GM21619 (cell line): ENCODE measurements at regions not wholly inside any gene's neighbourhood (a gene's known extent, or its start where the extent isn't known, plus 50 kb on each side); places are given as distances from the start of the nearest gene placed in this dataset.
"Not testable (repeated sequence)": the region's sequence is repeated elsewhere in the genome, so short reads cannot be mapped to it uniquely, and the experiment has no call there.

ENCODE experiments used
- ATAC-seq: cut with Tn5 transposase; IDR thresholded peaks from one replicate; pipeline ENCODE4 v1.9.1; 2021; ENCODE audit not compliant: unreplicated experiment

- ATAC-seq = no peak
Measured at GRCh38 chrX:150118476-150118875, 180.2 kb upstream of the EOLA2 start.

DNA sequence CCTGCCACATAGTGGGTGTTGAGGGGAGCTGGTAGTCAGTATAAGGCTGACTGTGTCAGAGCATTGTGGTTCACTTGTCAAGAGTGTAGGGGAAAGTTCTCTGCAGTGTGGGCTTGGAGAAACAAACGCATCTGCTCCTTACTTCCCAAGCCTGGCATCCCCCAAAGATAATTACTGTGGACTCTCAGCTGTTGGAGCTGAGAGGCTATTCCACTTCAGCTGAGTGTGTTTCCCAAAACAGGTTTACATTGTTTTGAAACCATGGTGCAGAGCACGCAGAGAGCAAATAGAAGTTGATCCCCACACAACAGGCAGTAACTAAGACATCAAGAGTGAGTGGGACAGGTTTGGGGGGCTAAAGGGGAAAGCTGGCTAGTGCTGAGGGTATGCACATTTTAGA, 181.0 kb upstream of the EOLA2 start:
- no peak for ATAC-seq

DNA sequence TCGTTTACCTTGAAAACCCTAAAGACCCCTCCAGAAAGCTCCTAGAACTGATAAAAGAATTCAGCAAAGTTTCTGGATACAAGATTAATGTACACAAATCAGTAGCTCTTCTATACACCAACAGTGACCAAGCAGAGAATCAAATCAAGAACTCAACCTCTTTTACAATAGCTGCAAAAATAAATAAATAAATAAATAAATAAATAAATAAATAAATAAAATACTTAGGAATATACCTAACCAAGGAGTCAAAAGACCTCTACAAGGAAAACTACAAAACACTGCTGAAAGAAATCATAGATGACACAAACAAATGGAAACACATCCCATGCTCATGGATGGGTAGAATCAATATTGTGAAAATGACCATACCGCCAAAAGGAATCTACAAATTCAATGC, 186.8 kb upstream of the EOLA2 start:
- not testable (repeated sequence) for ATAC-seq

DNA sequence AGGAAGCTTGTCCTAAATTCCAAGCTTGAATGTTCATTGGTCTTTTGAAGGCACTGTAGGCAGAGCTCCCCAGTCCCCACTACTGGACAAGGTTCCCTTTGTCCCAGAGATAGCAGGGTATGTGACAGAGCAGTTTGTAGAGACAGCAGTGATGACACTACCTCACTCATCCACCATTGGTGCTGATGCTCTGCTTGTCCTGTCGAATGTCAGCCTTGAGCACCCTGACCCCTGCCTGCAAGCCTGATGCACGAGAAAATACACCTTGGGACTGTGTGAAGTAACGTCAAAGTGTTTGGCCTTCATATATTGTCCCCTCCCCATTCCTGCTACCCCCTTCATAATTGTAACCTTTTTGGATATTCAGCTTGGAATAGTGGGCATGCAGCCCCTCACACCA, 188.9 kb upstream of the EOLA2 start:
- ATAC-seq = no peak

DNA sequence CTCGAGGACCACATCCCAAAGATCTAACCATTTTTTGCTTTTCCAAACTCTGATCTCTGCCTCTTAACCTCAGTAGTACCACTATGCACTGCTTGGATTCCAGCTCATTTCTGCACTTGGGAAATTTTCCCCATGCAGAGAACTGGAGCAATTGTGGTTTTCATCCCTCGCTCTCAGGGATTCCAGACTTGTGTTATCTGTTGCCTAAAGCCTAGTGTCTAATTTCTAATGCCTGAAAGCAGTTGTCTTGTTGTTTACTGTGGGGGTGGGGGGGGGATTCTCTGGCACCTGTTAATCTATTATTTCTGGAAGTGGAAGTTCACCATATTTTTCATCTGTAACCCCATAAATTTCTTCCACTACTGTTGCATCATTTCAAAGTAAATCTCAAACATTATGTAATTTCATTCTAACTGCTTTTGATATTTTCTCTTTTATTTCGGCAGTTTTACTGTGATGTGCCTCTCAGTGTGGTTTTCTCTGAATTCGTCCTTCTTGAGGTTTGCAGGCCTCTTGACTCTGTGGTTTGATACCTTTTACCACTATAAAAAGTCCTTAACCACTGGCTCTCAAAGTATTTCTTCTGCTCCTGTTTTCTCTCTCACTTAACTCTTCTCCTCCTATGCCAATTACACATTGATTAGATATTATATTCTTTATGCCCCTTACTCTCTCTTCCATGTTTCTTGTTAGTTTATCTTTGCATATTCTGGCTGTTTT, 205.6 kb upstream of the EOLA2 start:
- no peak for ATAC-seq

DNA sequence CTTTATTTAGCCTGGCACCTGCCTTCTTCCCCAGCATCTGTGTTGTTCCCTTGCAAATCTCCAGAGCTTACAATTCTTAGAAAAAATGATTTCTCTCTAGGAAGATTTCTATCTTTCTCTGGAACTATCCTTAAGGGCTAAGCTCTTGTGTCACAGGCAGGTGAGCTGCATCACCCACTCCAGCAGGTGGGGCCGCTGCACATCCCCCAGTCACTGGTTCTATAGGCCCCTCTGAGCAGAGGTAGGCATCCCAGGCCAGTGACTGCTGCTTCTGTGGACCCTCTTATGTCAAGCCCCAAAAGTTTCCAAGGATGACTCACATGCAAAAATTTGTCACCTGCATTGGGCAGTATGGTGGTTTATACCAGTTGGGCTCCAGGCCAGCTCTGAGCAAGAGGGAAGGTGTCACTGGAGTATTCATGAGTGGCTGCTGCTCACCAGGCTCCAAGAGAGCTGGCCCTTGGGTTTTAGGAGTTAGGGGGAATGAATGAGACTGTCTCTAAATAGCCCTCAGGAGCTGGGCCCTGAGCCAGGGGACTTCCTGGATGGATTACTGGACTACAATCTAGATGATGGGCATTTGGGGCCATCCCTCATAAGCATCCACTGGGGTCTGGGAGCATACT, 208.1 kb upstream of the EOLA2 start:
- no peak for ATAC-seq

GRCh38 chrX:150148749-150149672, 210.7 kb upstream of the EOLA2 start:
- ATAC-seq = no peak

DNA sequence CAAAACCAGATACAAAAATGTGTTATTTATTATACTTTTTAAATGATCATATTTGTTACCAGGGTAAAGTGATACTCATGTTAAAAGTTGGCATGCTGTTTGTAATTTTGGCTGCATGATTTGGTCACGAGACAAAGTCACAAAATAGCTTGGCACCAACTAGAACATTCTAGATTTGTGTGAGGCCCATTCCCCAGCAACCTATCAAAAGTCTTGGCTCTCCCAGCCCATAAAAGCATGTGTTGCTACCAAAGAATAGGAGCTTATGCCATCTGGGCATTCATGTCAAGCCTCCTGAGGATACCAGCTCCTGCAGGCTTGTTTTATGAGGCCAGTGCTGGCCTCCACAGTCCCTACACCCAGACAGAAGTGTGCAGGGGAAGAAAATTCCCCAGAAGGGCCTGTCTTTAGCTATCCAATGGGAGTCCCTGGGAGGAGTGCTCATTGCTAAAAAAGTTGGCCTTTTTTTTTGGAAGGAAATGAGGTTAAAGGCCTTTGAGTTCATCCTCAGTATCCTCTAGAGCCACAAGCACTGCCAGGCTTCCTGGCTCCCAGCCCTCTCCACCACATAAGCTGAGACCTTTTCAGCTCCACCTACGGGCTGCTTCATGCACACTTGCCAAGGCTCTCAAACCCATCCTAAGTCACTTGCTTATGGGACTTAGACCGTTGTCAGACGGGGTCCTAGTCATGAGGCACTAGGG, 211.9 kb upstream of the EOLA2 start:
- ATAC-seq = no peak

- no peak for ATAC-seq
Measured at GRCh38 chrX:150150780-150151125, 212.4 kb upstream of the MAMLD1 start.

DNA sequence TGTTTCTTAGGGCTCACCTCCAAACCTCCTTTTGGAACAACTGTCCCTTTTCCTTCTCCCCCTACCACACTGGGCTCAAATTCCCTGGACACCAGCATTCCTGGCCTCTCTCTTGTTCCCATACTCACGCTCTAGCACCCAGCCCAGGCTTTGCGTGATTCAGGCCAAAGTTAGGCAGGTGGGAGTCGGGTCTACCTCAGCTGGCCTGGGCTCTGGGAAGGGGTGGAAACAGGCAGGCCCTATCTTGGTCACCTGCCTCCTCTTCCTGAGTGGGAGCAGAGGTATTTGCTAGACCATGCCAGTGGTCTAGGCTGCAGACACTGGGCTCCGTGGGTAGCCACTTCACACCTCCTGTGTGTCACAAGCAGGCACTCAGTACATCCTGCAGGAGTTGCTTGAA, 211.1 kb upstream of the MAMLD1 start:
- no peak for ATAC-seq

DNA sequence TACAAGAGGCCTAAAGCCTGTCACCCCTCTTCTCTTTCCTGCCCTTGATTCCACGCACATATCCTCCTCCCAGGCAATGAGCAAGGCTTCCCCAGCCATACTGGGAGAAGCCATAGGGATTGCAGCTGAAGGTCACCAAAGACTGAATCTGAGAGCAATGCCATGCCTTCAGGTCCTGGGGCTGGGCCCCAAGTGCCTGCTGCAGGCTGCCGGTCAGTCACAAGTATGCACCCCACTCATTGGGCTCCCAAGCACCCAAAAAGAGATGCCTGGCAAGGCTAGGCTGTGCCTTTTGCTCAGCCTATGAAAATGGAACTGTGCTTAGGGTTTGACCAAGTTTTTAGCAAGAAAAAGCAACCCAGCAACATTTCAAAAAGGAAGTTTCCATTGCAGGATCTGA, 210.6 kb upstream of the MAMLD1 start:
- no peak for ATAC-seq

DNA sequence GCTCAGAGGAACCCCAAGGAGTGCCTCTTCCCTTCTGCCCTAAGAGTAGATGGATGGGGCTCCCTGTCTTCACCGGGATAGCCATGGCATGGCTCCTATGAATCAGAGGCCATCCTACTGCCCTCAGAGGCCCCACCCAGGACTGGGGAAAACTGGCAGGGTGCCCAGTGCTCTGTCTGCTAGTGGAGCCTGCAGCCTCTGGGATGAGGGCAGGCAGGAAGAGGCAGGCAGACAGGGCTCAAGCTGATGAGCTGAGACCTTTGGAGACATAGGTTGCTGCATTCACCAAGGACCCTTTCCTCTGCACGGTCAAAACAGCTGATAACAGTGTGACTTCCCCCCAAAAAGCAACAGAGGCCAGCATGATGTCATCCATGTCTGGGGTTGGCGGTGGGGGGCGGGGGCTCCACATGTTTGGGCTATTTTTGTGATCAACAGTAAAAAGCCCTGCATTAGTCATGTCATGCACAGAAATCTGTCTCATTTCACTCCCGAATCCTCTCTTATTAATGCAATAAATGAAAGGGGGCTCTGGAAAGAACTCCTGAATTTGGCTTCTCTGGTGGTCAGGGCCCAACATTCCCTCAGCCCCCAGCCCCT, 207.6 kb upstream of the MAMLD1 start:
- no peak for ATAC-seq

DNA sequence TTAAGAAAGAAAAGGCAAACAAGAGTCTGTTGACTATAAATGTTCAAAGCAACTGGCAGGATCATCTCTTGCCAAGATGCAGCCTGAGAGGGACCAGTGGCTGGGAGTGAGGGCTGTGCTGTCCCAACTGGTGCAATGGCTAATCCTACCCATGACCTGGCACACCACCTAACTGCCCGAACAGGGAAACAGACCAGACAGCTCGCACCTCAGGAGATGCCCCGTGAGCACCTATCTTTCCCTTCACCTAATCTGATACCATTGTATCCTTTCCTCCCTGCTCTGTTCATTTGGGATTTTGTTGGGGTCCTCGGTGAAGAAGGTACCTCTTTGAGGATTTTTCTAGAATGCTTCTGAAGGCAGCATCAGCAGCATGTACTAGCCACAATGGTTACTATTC, 206.5 kb upstream of the MAMLD1 start:
- no peak for ATAC-seq

GRCh38 chrX:150157291-150157690, 205.8 kb upstream of the MAMLD1 start:
- ATAC-seq = no peak

GRCh38 chrX:150158554-150159332, 204.4 kb upstream of the MAMLD1 start:
- no peak for ATAC-seq

DNA sequence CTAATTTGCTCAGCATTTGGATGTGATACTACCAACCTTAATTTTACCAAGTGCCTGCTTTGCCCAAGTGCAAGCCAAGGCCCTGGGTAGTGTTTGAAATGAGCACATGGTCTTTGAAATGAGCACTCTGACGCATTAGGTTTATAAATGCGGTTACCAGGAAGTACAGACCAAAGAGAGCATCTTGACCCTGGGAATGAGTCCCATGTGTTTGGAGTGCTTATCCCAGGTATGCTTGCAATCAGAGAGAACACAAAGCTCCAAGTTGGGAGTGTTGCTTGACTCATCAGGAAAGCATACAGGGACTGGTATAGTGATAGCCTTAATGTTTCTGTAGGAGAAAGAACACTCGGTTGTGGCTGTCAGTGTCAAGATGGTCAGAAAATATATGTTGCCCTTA, 203.6 kb upstream of the MAMLD1 start:
- no peak for ATAC-seq

DNA sequence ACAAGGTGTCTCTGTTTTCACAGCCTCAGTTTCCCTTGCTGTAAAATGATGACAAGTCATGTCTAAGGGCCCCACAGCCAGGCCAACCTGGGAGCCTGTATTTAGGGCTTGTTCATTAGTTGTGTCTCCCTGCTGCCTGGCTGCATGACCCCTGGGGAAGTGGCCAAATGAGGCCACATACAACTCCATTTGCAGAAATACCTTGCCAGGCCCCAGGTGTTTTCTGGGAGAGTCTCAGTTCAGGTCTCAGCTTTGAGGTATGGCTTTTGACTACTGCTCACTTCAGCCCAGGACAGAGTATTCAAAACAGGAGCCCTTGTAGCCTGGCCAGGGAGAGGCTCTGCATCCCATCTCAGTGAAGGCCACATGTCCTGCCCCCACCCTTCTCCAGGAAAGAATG, 202.5 kb upstream of the MAMLD1 start:
- no peak for ATAC-seq

DNA sequence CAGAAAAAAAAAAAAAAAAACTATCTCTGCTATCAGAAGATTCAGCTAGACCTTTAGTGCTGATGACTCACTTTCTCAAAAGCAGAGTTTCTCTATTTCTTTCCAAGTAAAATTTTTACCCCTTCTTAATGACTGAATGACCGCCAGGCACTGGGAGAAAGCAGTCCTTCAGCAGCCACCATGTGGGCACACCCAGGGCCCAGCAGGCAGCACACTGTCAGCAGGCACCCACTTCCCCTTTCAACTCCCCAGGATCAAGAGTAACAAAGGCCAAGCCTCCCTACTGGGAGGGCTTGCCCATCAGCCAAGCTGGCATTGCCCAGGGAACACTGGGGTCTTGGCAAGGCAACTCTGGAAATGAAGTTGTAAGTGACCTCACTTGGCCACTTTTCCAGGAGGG, 201.9 kb upstream of the MAMLD1 start:
- no peak for ATAC-seq

- no peak for ATAC-seq
Measured at GRCh38 chrX:150162141-150162540, 201.0 kb upstream of the MAMLD1 start.

GRCh38 chrX:150163221-150163930, 199.7 kb upstream of the MAMLD1 start:
- no peak for ATAC-seq
